Uterus (tissue), 3 donors: ENCODE measurements at regions not wholly inside any gene's neighbourhood (a gene's known extent, or its start where the extent isn't known, plus 50 kb on each side); places are given as distances from the start of the nearest gene placed in this dataset.

ENCODE experiments used
- DNase-seq, 2 donors: peaks; one replicate each; pipeline ENCODE4 v3.0.0-alpha.2; 2019 to 2020
- H3K27ac ChIP-seq, 2 donors: fragments of 200-600 bp; sonication (generic); 1 replicate in 1 of 2; 2 replicates in 1 of 2; pipeline ENCODE4 v1.5.1; 2016 to 2018
- H3K27me3 ChIP-seq, 2 donors: fragments of 200-600 bp; sonication (generic); one replicate each; pipeline ENCODE4 v1.5.1; 2018 to 2019; ENCODE audit warnings: control low read depth in 1 of 2
- H3K36me3 ChIP-seq, 2 donors: fragments of 200-600 bp; sonication (generic); one replicate each; pipeline ENCODE4 v1.5.1; 2019; ENCODE audit warnings: control low read depth in 1 of 2
- H3K4me1 ChIP-seq, 2 donors: fragments of 200-600 bp; sonication (generic); one replicate each; pipeline ENCODE4 v1.5.1; 2018 to 2019; ENCODE audit warnings: control low read depth in 1 of 2
- H3K4me3 ChIP-seq, 2 donors: fragments of 200-600 bp; sonication (generic); 1 replicate in 1 of 2; 2 replicates in 1 of 2; pipeline ENCODE4 v1.5.1; 2018 to 2019; ENCODE audit warnings: mild to moderate bottlenecking in 1 of 2
- H3K9me3 ChIP-seq, 2 donors: fragments of 200-600 bp; sonication (generic); one replicate each; pipeline ENCODE4 v1.5.1; 2019; ENCODE audit warnings: control low read depth in 1 of 2
- POLR2A ChIP-seq, 2 donors: fragments of 450-650 bp; IDR thresholded peaks; one replicate each; pipeline ENCODE4 v1.6.1; 2016; ENCODE audit warnings: antibody characterized with exemption in 2 of 2, mild to moderate bottlenecking in 1 of 2, moderate library complexity in 1 of 2
- intact Hi-C: fragments of 100-400 bp; cut with DNase I; formaldehyde crosslinking; loops from one replicate; pipeline ENCODE4 v1.15.1; 2023; ENCODE audit warnings: low total_unique reads
- TF ChIP-seq, protein P1 (sequence below), 4 experiments: fragments of 200-600 bp in 2 of 4; fragments of 450-650 bp in 2 of 4; sonication (generic) in 2 of 4; IDR thresholded peaks; one replicate each; pipeline ENCODE4 v1.5.1; 2016 to 2019; ENCODE audit warnings: antibody characterized with exemption in 4 of 4, mild to moderate bottlenecking in 2 of 4, moderate library complexity in 1 of 4
- donor health status: DM: yes; HTN: yes; CAD: no.

GRCh38 chr6:15042938-15043337 is 202.9 kb upstream of the JARID2 start:
- Histone ChIP-seq H3K4me1 (no peaks in the 10 kb centered on the region), H3K4me3 (no peak overlapping the region), H3K27me3 (no peaks in the 10 kb centered on the region), H3K27ac (no peak overlapping the region), H3K9me3 (no peaks in the 10 kb centered on the region), H3K36me3 (no peaks in the 10 kb centered on the region)
- intact Hi-C loops, result no loop called here
- TF ChIP-seq POLR2A (IDR thresholded peaks at IDR 0.05), result no peak
- TF ChIP-seq, protein P1, sequence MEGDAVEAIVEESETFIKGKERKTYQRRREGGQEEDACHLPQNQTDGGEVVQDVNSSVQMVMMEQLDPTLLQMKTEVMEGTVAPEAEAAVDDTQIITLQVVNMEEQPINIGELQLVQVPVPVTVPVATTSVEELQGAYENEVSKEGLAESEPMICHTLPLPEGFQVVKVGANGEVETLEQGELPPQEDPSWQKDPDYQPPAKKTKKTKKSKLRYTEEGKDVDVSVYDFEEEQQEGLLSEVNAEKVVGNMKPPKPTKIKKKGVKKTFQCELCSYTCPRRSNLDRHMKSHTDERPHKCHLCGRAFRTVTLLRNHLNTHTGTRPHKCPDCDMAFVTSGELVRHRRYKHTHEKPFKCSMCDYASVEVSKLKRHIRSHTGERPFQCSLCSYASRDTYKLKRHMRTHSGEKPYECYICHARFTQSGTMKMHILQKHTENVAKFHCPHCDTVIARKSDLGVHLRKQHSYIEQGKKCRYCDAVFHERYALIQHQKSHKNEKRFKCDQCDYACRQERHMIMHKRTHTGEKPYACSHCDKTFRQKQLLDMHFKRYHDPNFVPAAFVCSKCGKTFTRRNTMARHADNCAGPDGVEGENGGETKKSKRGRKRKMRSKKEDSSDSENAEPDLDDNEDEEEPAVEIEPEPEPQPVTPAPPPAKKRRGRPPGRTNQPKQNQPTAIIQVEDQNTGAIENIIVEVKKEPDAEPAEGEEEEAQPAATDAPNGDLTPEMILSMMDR (IDR thresholded peaks at IDR 0.05), result no peak
- DNase-seq, result no peak

DNA sequence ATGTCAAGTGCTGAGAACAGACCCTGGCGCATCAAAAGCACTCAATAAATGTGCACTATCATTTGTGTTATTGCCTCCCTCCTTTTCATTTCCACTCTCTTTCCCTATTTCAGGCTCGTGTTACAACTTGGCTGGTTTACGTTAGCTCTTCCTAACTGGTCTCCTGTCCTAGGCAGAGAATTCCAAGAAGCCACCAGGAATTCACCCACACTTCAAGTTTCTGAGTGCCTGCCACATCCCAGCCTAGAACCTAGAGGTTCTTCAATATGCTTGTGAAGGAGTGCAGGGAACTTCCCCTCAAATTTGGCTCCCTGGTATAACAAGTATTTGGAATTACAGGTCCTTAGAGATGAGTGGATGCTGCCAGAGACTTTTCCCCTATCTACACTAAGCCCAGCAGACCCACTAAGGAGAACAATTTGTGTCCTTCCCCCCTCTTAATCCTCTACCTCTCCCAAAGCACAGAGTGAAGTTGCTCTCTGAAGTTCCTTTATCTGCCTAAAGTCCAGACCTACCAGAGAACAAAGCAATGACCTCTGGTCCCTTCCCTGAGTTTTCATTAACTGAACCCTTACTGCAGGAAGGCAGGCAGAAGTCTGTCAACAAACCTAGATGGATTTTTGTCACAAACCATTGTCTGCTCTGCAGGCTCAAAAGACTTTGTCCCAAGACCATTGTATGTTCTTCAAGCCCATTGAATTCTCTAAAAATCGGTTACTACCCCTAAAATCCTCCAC is 201.6 kb upstream of the JARID2 start:
- H3K4me1 ChIP-seq, result no peaks in the 10 kb centered on the region
- no peak overlapping the region for H3K27ac ChIP-seq
- intact Hi-C loops, result no loop called here
- no peak overlapping the region for H3K4me3 ChIP-seq
- no peak for TF ChIP-seq POLR2A (IDR thresholded peaks at IDR 0.05)
- TF ChIP-seq, protein P1 (IDR thresholded peaks at IDR 0.05), result no peak
- DNase-seq, result no peak
- H3K9me3 ChIP-seq, result no peaks in the 10 kb centered on the region
- no peaks in the 10 kb centered on the region for H3K36me3 ChIP-seq
- no peaks in the 10 kb centered on the region for H3K27me3 ChIP-seq

DNA sequence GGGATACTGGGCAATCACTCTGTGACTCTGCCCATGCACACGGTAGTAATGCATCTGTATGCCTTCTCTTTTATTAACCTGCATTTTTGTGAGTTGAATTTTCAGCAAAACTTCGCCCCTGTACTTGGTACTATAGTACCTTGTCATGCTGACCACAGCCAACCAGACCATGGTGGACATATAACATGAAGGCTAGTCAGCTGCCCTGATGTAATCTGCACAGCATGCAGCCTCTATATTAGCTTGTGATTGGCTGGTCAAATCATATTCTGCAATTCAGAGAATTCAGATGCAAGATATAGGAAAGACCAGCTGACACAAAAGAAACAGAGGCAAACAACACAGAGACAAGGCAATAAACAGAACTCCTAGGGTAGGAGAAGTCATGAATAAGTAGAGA is 200.9 kb upstream of the JARID2 start:
- Histone ChIP-seq H3K27ac (no peak overlapping the region), H3K4me3 (no peak overlapping the region), H3K9me3 (no peaks in the 10 kb centered on the region), H3K36me3 (no peaks in the 10 kb centered on the region), H3K27me3 (no peaks in the 10 kb centered on the region), H3K4me1 (no peaks in the 10 kb centered on the region)
- no peak for TF ChIP-seq POLR2A (IDR thresholded peaks at IDR 0.05)
- TF ChIP-seq, protein P1 (IDR thresholded peaks at IDR 0.05), result no peak
- intact Hi-C loops, result no loop called here
- DNase-seq, result no peak

GRCh38 chr6:15046751-15047150 is 199.1 kb upstream of the JARID2 start:
- intact Hi-C loops, result no loop called here

GRCh38 chr6:15048367-15048766 is 197.5 kb upstream of the JARID2 start:
- no peak for TF ChIP-seq POLR2A (IDR thresholded peaks at IDR 0.05)
- TF ChIP-seq, protein P1 (IDR thresholded peaks at IDR 0.05), result no peak
- intact Hi-C loops, result no loop called here
- Histone ChIP-seq H3K4me3 (no peak overlapping the region), H3K4me1 (no peaks in the 10 kb centered on the region), H3K27ac (no peak overlapping the region), H3K9me3 (no peaks in the 10 kb centered on the region), H3K36me3 (no peaks in the 10 kb centered on the region), H3K27me3 (no peaks in the 10 kb centered on the region)
- DNase-seq, result no peak

More at GRCh38 chr6:15046751-15047150, 199.1 kb upstream of the JARID2 start:
- Histone ChIP-seq H3K4me3 (no peak overlapping the region), H3K36me3 (no peaks in the 10 kb centered on the region), H3K27me3 (no peaks in the 10 kb centered on the region), H3K9me3 (no peaks in the 10 kb centered on the region), H3K27ac (no peak overlapping the region), H3K4me1 (no peaks in the 10 kb centered on the region)
- TF ChIP-seq, protein P1 (IDR thresholded peaks at IDR 0.05), result no peak
- no peak for TF ChIP-seq POLR2A (IDR thresholded peaks at IDR 0.05)
- no peak for DNase-seq
